IPS-15b (cell line): ENCODE measurements at regions not wholly inside any gene's neighbourhood (a gene's known extent, or its start where the extent isn't known, plus 50 kb on each side); places are given as distances from the start of the nearest gene placed in this dataset.
"Not testable (repeated sequence)": the region's sequence is repeated elsewhere in the genome, so short reads cannot be mapped to it uniquely, and the experiment has no call there.

Experiments used
- H3K27me3 ChIP-seq: one replicate; pipeline ENCODE4 v1.6.1; 2013; ENCODE audit warnings: low read length; ENCODE audit not compliant: control insufficient read depth, insufficient read depth
- H3K36me3 ChIP-seq: one replicate; pipeline ENCODE4 v1.6.1; 2013; ENCODE audit warnings: low read length; ENCODE audit not compliant: control insufficient read depth, insufficient read depth
- H3K4me1 ChIP-seq: one replicate; pipeline ENCODE4 v1.6.1; 2013; ENCODE audit warnings: mild to moderate bottlenecking, low read length; ENCODE audit not compliant: control insufficient read depth, insufficient read depth
- H3K4me3 ChIP-seq: one replicate; pipeline ENCODE4 v1.5.1; 2013; ENCODE audit warnings: low read depth, low read length
- H3K9ac ChIP-seq: one replicate; pipeline ENCODE4 v1.6.1; 2013; ENCODE audit warnings: low read depth, mild to moderate bottlenecking, low read length
- H3K9me3 ChIP-seq: one replicate; pipeline ENCODE4 v1.6.1; 2013; ENCODE audit warnings: mild to moderate bottlenecking, low read length; ENCODE audit not compliant: control insufficient read depth, insufficient read depth

GRCh38 chrX:17967888-17968287 lies 106.8 kb upstream of the RAI2 start:
- Histone ChIP-seq H3K9me3 (peaks cover 4% of the 10 kb centered on the region), H3K9ac (no peak overlapping the region), H3K36me3 (no peaks in the 10 kb centered on the region), H3K27me3 (no peaks in the 10 kb centered on the region), H3K4me3 (no peak overlapping the region), H3K4me1 (peaks cover 5% of the 10 kb centered on the region)

DNA sequence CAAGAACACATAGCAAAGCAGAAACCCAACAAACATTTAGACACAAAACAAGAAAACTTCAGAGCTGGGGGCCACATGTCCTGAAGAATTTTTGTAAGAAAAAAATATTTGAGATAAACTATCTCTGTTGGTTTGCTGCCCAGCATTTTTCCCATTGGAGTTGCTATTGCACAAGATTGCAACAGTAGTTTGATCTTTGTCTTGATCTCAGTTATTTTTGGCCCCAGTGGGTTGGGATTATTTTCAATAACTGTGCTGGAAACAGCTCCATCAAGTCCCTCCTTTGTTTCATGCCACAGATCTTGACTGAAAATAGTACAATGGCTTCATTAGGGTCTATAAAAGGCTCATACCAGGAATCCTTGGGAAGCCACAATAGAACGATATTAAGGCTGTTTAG lies 103.8 kb upstream of the RAI2 start:
- Histone ChIP-seq H3K27me3 (no peaks in the 10 kb centered on the region), H3K9me3 (no peaks in the 10 kb centered on the region), H3K9ac (no peak overlapping the region), H3K36me3 (no peaks in the 10 kb centered on the region), H3K4me1 (peaks cover 5% of the 10 kb centered on the region), H3K4me3 (no peak overlapping the region)

DNA sequence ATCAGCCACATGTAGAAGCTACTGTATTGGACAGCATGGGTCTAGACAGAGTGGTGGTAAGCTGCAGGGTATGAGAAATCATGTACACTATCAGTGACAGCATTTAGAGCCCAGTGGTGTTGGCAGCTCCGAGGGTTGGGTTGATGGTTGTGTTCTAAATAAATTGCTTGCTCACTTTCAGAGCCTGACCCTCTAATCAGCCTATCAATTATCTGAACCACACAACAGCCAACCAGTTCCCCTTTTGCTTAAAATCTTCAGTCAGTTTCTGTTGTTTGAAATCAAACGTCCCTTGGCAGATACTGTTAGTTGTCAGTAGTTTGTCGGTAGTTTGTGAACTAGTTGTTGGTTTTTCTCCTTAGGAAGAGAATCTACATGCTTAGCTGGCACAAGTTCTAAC lies 99.8 kb upstream of the RAI2 start:
- Histone ChIP-seq H3K4me3 (no peak overlapping the region), H3K36me3 (no peaks in the 10 kb centered on the region), H3K4me1 (no peaks in the 10 kb centered on the region), H3K27me3 (no peaks in the 10 kb centered on the region), H3K9ac (no peak overlapping the region), H3K9me3 (no peaks in the 10 kb centered on the region)

DNA sequence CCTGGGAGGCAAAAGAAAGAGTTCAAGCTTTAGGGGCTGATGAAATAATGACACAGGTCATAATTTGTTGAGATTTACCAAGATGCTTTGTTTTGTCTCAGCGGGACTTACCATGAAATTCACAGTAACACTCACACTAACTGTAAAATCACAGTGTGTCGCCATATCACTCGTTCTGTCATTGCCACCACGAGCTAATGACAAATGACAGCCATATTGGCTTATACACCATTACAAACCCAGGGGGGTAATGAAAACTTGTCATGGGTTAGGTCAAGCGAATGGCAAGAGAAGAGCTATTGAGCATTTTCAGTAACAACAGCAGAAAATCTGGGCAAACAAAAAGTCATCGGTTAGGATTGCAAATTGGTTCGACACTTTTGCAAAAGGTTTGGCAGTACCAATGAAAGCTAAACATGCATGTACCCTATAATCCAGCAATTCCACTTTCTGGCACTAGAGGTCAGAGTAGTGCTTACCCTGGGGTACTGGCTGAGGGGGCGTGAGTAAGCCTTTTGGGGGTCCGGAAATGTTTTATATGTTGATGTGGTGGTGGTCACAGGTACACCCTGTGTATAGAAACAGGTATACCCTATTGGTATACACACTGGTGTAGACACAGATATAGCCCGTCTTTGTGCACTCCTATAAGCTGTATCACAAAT lies 83.9 kb upstream of the RAI2 start:
- H3K9me3 ChIP-seq, result no peaks in the 10 kb centered on the region
- no peaks in the 10 kb centered on the region for H3K4me1 ChIP-seq
- no peaks in the 10 kb centered on the region for H3K36me3 ChIP-seq
- no peak overlapping the region for H3K9ac ChIP-seq
- H3K4me3 ChIP-seq, result no peak overlapping the region
- no peaks in the 10 kb centered on the region for H3K27me3 ChIP-seq

DNA sequence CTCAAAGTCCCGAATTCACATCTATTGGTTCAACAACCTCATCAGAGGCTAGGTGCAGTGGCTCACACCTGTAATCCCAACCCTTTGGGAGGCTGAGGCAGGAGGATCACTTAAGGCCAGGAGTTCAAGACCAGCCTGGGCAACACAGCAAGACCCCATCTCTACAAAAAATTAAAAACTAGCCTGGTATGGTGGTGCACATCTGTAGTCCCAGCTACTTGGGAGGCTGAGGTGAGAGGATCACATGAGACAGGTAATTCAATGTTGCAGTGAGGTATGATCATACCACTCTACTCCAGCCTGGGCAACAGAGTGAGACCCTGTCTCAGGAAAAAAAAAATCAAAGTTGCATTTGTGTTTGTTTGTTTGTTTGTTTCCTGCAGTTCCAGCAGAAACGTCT lies 80.1 kb upstream of the RAI2 start:
- not testable (repeated sequence) for H3K36me3 ChIP-seq, H3K27me3 ChIP-seq, H3K9me3 ChIP-seq, H3K4me3 ChIP-seq, H3K9ac ChIP-seq, H3K4me1 ChIP-seq

- Histone ChIP-seq H3K27me3 (no peaks in the 10 kb centered on the region), H3K9me3 (no peaks in the 10 kb centered on the region), H3K9ac (no peak overlapping the region), H3K4me1 (peaks cover 2% of the 10 kb centered on the region), H3K36me3 (no peaks in the 10 kb centered on the region), H3K4me3 (no peak overlapping the region)
These were observed 78.6 kb upstream of the RAI2 start for GRCh38 chrX:17939724-17940123.

DNA sequence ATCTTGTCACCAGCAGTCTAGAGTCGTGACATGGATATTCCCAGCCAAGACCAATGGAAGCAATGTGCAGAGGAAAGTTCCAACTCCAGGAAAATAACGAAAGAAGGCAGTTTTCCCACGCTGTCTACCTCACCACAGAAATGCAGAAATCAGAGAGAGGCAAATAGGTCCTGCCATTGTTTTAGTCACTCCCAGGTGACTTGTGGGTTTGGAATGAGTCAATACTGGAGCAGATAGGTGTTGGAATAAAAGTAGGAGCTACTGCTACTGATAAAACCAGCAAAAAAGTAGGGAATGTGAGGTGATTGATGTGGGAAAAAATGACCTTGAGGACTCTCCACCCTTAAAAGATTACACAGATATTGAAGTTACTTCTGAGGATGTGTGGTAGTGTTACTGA lies 72.8 kb upstream of the RAI2 start:
- Histone ChIP-seq H3K4me1 (peaks cover 3% of the 10 kb centered on the region), H3K4me3 (no peak overlapping the region), H3K27me3 (no peaks in the 10 kb centered on the region), H3K9ac (no peak overlapping the region), H3K9me3 (no peaks in the 10 kb centered on the region), H3K36me3 (no peaks in the 10 kb centered on the region)

- Histone ChIP-seq H3K27me3 (no peaks in the 10 kb centered on the region), H3K4me3 (no peak overlapping the region), H3K4me1 (peaks cover 3% of the 10 kb centered on the region), H3K9ac (no peak overlapping the region), H3K9me3 (no peaks in the 10 kb centered on the region), H3K36me3 (no peaks in the 10 kb centered on the region)
These were observed 71.7 kb upstream of the RAI2 start for GRCh38 chrX:17932781-17933180.

- peaks cover 3% of the 10 kb centered on the region for H3K4me1 ChIP-seq
- H3K4me3 ChIP-seq, result no peak overlapping the region
- H3K9me3 ChIP-seq, result no peaks in the 10 kb centered on the region
- H3K27me3 ChIP-seq, result no peaks in the 10 kb centered on the region
- H3K36me3 ChIP-seq, result no peaks in the 10 kb centered on the region
- no peak overlapping the region for H3K9ac ChIP-seq
These were observed 70.8 kb upstream of the RAI2 start for GRCh38 chrX:17931855-17932254.

DNA sequence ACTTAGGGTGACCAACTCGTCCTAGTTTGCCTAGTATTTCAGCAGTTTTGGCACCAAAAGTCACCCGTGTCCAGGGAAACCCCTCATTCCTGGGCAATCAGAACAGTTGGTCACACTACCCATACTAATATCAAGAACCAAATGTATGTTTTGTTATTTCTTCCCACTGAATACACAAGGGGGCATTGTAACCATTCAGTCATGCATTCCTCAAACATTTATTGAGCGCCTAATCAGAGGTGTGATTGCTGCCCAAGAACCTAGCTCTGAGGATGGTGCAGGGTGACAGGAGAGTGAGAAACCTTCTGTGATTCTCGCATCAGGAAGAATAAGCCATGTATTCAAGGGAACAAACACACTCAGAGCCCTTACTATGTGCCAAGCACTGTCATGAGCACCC lies 69.8 kb upstream of the RAI2 start:
- no peak overlapping the region for H3K4me3 ChIP-seq
- no peaks in the 10 kb centered on the region for H3K36me3 ChIP-seq
- H3K9me3 ChIP-seq, result no peaks in the 10 kb centered on the region
- H3K27me3 ChIP-seq, result no peaks in the 10 kb centered on the region
- H3K9ac ChIP-seq, result no peak overlapping the region
- peaks cover 3% of the 10 kb centered on the region for H3K4me1 ChIP-seq

DNA sequence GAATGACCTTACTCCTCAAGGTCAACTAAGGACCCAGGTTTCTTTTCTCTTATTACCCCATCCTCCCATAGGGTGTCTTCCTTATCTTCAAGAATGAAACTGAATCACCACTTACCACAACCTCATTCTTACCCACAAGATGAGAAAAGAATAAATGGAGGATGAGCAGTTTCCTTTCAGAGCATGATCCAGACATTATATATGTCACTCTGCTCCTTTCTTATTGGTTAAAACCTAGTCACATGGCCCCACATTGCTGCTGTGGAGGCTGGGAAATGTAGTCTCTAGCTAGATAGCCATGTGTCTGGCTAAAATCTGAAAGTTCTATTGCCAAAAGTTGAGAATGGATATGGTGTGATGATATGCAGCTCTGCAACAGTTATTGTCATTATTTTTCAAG lies 62.4 kb upstream of the RAI2 start:
- no peak overlapping the region for H3K4me3 ChIP-seq
- no peaks in the 10 kb centered on the region for H3K36me3 ChIP-seq
- H3K9ac ChIP-seq, result no peak overlapping the region
- no peaks in the 10 kb centered on the region for H3K27me3 ChIP-seq
- no peaks in the 10 kb centered on the region for H3K9me3 ChIP-seq
- no peaks in the 10 kb centered on the region for H3K4me1 ChIP-seq

DNA sequence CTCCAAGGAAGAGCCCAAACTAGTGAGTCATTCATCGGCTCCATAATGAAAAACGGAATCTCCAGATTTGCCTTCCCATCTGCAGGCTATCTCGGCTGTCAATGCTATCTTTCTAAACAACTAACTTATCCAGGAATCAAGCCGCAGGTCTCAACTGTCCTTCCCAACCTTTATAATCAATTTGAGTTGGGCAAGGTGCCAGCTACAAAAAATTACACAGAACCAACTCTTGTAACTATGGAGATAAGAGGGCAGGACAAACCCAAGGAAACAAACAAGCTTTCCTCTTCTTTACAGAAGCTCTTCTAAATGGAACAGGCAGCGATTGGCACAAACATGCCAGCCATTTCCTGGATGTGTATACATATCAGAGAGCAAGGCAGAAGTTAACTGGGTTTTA lies 61.2 kb upstream of the RAI2 start:
- H3K4me1 ChIP-seq, result no peaks in the 10 kb centered on the region
- no peaks in the 10 kb centered on the region for H3K36me3 ChIP-seq
- H3K9me3 ChIP-seq, result no peaks in the 10 kb centered on the region
- H3K27me3 ChIP-seq, result no peaks in the 10 kb centered on the region
- H3K4me3 ChIP-seq, result no peak overlapping the region
- H3K9ac ChIP-seq, result no peak overlapping the region
